ENCODE measurements at regions not wholly inside any gene's neighbourhood (a gene's known extent, or its start where the extent isn't known, plus 50 kb on each side); places are given as distances from the start of the nearest gene placed in this dataset.

DNA sequence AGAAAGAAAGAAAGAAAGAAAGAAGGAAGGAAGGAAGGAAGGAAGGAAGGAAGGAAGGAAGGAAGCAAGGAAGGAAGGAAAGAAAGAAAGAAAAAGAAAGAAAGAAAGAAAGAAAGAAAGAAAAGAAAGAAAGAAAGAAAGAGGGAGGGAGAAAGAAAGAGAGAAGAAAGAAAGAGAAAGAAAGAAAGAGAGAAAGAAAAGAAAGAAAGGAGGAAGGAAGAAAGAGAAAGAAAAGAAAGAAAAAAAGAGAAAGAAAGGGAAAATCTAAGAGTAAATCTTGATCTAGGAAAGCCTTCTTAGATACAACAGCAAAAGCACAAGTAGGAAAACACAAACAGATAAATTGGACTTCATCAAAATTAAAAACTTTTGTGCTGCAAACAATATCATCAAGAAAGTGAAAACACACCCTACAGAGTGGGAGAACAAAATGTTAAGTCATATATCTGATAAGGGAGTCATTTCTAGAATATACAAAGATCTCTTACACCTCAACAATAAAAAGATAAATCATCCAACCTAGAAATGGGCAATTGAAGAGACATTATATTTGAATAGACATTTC lies 116.8 kb upstream of the FGF3 start:
- no peak for FAIRE-seq
- H3K9me3 Mint-ChIP-seq (ENCODE audit: unreplicated experiment), result peaks cover 2% of the 10 kb centered on the region
- no peaks in the 10 kb centered on the region for H3K9me3 ChIP-seq (ENCODE audit: insufficient read depth, low read depth, low read length)
- H3K27me3 ChIP-seq (ENCODE audit: insufficient read depth, low read length), result peaks cover 2% of the 10 kb centered on the region
- no peak overlapping the region for H3K9ac ChIP-seq (ENCODE audit: low read length)
- no peaks in the 10 kb centered on the region for H4K20me1 ChIP-seq (ENCODE audit: insufficient read depth, low read length)
- TF ChIP-seq EZH2 (IDR thresholded peaks at IDR 0.05; ENCODE audit: insufficient read depth, low read length), result no peak
- TF ChIP-seq CTCF (IDR thresholded peaks at IDR 0.05; ENCODE audit: insufficient read depth, low read depth, low read length), result no peak
- no peak overlapping the region for H3K4me3 ChIP-seq (ENCODE audit: insufficient read depth, low read depth, low read length)
- H3K4me1 ChIP-seq (ENCODE audit: insufficient read depth, low read length), result peaks cover 8% of the 10 kb centered on the region
- no peaks in the 10 kb centered on the region for H3K36me3 ChIP-seq (ENCODE audit: insufficient read depth, low read length)
- no peak overlapping the region for H3K27ac Mint-ChIP-seq (ENCODE audit: unreplicated experiment)
- H3K79me2 ChIP-seq (ENCODE audit: insufficient read depth, low read length), result no peaks in the 10 kb centered on the region
- H2AFZ ChIP-seq (ENCODE audit: low read depth, low read length), result no peak overlapping the region
- no peak overlapping the region for H3K4me3 Mint-ChIP-seq (ENCODE audit: unreplicated experiment)
- H3K4me2 ChIP-seq (ENCODE audit: low read length), result no peak overlapping the region
- no peaks in the 10 kb centered on the region for H3K4me1 Mint-ChIP-seq (ENCODE audit: low read depth, unreplicated experiment)
- no peak overlapping the region for H3K27ac ChIP-seq (ENCODE audit: low read depth, low read length)
- DNase-seq (ENCODE audit: low read depth), result no peak
- H3K36me3 Mint-ChIP-seq (ENCODE audit: low read depth, unreplicated experiment), result no peaks in the 10 kb centered on the region
- peaks cover 38% of the 10 kb centered on the region for H3K27me3 Mint-ChIP-seq (ENCODE audit: low read depth, unreplicated experiment)

GRCh38 chr11:69936771-69937170 lies 117.6 kb upstream of the FGF3 start:
- TF ChIP-seq EZH2 (IDR thresholded peaks at IDR 0.05; ENCODE audit: insufficient read depth, low read length) (no peak), CTCF (IDR thresholded peaks at IDR 0.05; ENCODE audit: insufficient read depth, low read depth, low read length) (no peak)
- no peak overlapping the region for H3K27ac ChIP-seq (ENCODE audit: low read depth, low read length)
- no peaks in the 10 kb centered on the region for H3K36me3 Mint-ChIP-seq (ENCODE audit: low read depth, unreplicated experiment)
- no peaks in the 10 kb centered on the region for H3K36me3 ChIP-seq (ENCODE audit: insufficient read depth, low read length)
- no peak overlapping the region for H3K4me2 ChIP-seq (ENCODE audit: low read length)
- no peak overlapping the region for H3K27ac Mint-ChIP-seq (ENCODE audit: unreplicated experiment)
- peaks cover 8% of the 10 kb centered on the region for H3K4me1 ChIP-seq (ENCODE audit: insufficient read depth, low read length)
- H3K4me3 Mint-ChIP-seq (ENCODE audit: unreplicated experiment), result no peak overlapping the region
- H3K4me1 Mint-ChIP-seq (ENCODE audit: low read depth, unreplicated experiment), result no peaks in the 10 kb centered on the region
- DNase-seq (ENCODE audit: low read depth), result no peak
- H2AFZ ChIP-seq (ENCODE audit: low read depth, low read length), result no peak overlapping the region
- peaks cover 39% of the 10 kb centered on the region for H3K27me3 Mint-ChIP-seq (ENCODE audit: low read depth, unreplicated experiment)
- H3K9ac ChIP-seq (ENCODE audit: low read length), result no peak overlapping the region
- H3K4me3 ChIP-seq (ENCODE audit: insufficient read depth, low read depth, low read length), result no peak overlapping the region
- peaks cover 2% of the 10 kb centered on the region for H3K27me3 ChIP-seq (ENCODE audit: insufficient read depth, low read length)
- no peaks in the 10 kb centered on the region for H3K9me3 ChIP-seq (ENCODE audit: insufficient read depth, low read depth, low read length)
- H4K20me1 ChIP-seq (ENCODE audit: insufficient read depth, low read length), result no peaks in the 10 kb centered on the region
- H3K79me2 ChIP-seq (ENCODE audit: insufficient read depth, low read length), result no peaks in the 10 kb centered on the region
- H3K9me3 Mint-ChIP-seq (ENCODE audit: unreplicated experiment), result peaks cover 2% of the 10 kb centered on the region
- FAIRE-seq, result no peak

DNA sequence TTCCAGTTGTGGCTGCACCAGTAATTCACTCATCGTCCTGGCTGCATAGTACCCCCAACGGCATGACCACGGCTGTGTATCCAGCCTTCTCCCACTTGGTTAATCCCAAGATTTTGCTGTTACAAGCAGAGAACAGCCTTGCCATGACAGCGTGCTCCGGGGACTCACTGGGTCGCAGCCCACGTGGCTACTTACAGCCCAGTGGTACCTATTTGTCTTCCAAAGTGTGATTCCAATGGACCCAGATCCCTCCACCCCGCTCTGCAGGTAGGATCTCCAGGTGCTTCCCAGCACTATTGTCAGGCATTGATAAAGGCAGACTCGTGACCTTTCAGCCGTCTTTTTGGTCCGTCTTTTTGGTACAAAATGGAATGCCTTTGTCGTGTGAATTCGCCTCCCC lies 119.0 kb upstream of the FGF3 start:
- Histone ChIP-seq H3K4me3 (ENCODE audit: insufficient read depth, low read depth, low read length) (no peak overlapping the region), H2AFZ (ENCODE audit: low read depth, low read length) (no peak overlapping the region), H3K4me1 (ENCODE audit: insufficient read depth, low read length) (peaks cover 8% of the 10 kb centered on the region), H4K20me1 (ENCODE audit: insufficient read depth, low read length) (no peaks in the 10 kb centered on the region), H3K79me2 (ENCODE audit: insufficient read depth, low read length) (no peaks in the 10 kb centered on the region), H3K9me3 (ENCODE audit: insufficient read depth, low read depth, low read length) (no peaks in the 10 kb centered on the region), H3K27me3 (ENCODE audit: insufficient read depth, low read length) (no peaks in the 10 kb centered on the region), H3K4me2 (ENCODE audit: low read length) (no peak overlapping the region), H3K27ac (ENCODE audit: low read depth, low read length) (no peak overlapping the region), H3K36me3 (ENCODE audit: insufficient read depth, low read length) (no peaks in the 10 kb centered on the region), H3K9ac (ENCODE audit: low read length) (no peak overlapping the region)
- peaks cover 2% of the 10 kb centered on the region for H3K9me3 Mint-ChIP-seq (ENCODE audit: unreplicated experiment)
- H3K27ac Mint-ChIP-seq (ENCODE audit: unreplicated experiment), result no peak overlapping the region
- peaks cover 32% of the 10 kb centered on the region for H3K27me3 Mint-ChIP-seq (ENCODE audit: low read depth, unreplicated experiment)
- H3K36me3 Mint-ChIP-seq (ENCODE audit: low read depth, unreplicated experiment), result no peaks in the 10 kb centered on the region
- no peak for DNase-seq (ENCODE audit: low read depth)
- H3K4me3 Mint-ChIP-seq (ENCODE audit: unreplicated experiment), result no peak overlapping the region
- TF ChIP-seq EZH2 (IDR thresholded peaks at IDR 0.05; ENCODE audit: insufficient read depth, low read length), result no peak
- TF ChIP-seq CTCF (IDR thresholded peaks at IDR 0.05; ENCODE audit: insufficient read depth, low read depth, low read length), result no peak
- no peaks in the 10 kb centered on the region for H3K4me1 Mint-ChIP-seq (ENCODE audit: low read depth, unreplicated experiment)
- FAIRE-seq, result no peak
